Loucy (cell line): ENCODE measurements at regions not wholly inside any gene's neighbourhood (a gene's known extent, or its start where the extent isn't known, plus 50 kb on each side); places are given as distances from the start of the nearest gene placed in this dataset.

Experiments
- H2AFZ ChIP-seq: fragments of 200-600 bp; sonication (generic); 2 replicates; pipeline ENCODE4 v1.6.0; 2016; ENCODE audit warnings: antibody characterized with exemption, mild to moderate bottlenecking, low read length, moderate library complexity
- H3F3A ChIP-seq: fragments of 200-600 bp; 2 replicates; pipeline ENCODE4 v1.6.0; 2016; ENCODE audit warnings: antibody characterized with exemption, low read depth, mild to moderate bottlenecking
- H3K27me3 ChIP-seq: fragments of 200-600 bp; sonication (generic); 2 replicates; pipeline ENCODE4 v1.6.1; 2014; ENCODE audit warnings: low read length, mild to moderate bottlenecking; ENCODE audit not compliant: insufficient read depth, poor library complexity, severe bottlenecking
- H3K36me3 ChIP-seq: fragments of 200-600 bp; sonication (generic); 2 replicates; pipeline ENCODE4 v1.6.1; 2016; ENCODE audit warnings: low read length; ENCODE audit not compliant: insufficient read depth
- H3K4me1 ChIP-seq: fragments of 200-600 bp; sonication (generic); 2 replicates; pipeline ENCODE4 v1.5.1; 2014; ENCODE audit warnings: low read length, mild to moderate bottlenecking; ENCODE audit not compliant: insufficient read depth, poor library complexity, severe bottlenecking
- H3K4me2 ChIP-seq: fragments of 200-600 bp; sonication (generic); 2 replicates; pipeline ENCODE4 v1.6.0; 2014; ENCODE audit warnings: antibody characterized with exemption, low read length, low read depth, mild to moderate bottlenecking; ENCODE audit not compliant: poor library complexity, severe bottlenecking
- H3K4me3 ChIP-seq: fragments of 200-600 bp; sonication (generic); 2 replicates; pipeline ENCODE4 v1.5.1; 2014; ENCODE audit warnings: low read length, mild to moderate bottlenecking, mixed read lengths; ENCODE audit not compliant: poor library complexity, severe bottlenecking
- H3K79me2 ChIP-seq: fragments of 200-600 bp; sonication (generic); 2 replicates; pipeline ENCODE4 v1.6.1; 2014; ENCODE audit warnings: low read length; ENCODE audit not compliant: insufficient read depth
- H3K9ac ChIP-seq: fragments of 200-600 bp; sonication (generic); 2 replicates; pipeline ENCODE4 v1.6.0; 2014; ENCODE audit warnings: mild to moderate bottlenecking, low read depth, low read length, moderate library complexity; ENCODE audit not compliant: poor library complexity, severe bottlenecking
- H3K9me2 ChIP-seq: fragments of 200-600 bp; sonication (generic); replicated peaks from 2 replicates; pipeline ENCODE4 v1.6.1; 2016; ENCODE audit warnings: low read depth, low read length, mixed read lengths
- H3K9me3 ChIP-seq: fragments of 200-600 bp; sonication (generic); 2 replicates; pipeline ENCODE4 v1.6.1; 2014; ENCODE audit warnings: mild to moderate bottlenecking, antibody characterized with exemption, low read length, low read depth; ENCODE audit not compliant: insufficient read depth
- H4K20me1 ChIP-seq: fragments of 200-600 bp; sonication (generic); 2 replicates; pipeline ENCODE4 v1.6.0; 2014; ENCODE audit warnings: antibody characterized with exemption, low read length, mild to moderate bottlenecking; ENCODE audit not compliant: insufficient read depth, poor library complexity, severe bottlenecking
- EZH2phosphoT487 ChIP-seq: fragments of 200-600 bp; IDR thresholded peaks from 2 replicates; pipeline ENCODE4 v1.6.1; 2018; ENCODE audit warnings: antibody characterized with exemption, mild to moderate bottlenecking, moderate library complexity, borderline replicate concordance
- TF ChIP-seq, protein P1 (sequence below): fragments of 200-600 bp; sonication (generic); conservative IDR thresholded peaks from 2 replicates; pipeline ENCODE4 v1.5.1; 2014; ENCODE audit warnings: mild to moderate bottlenecking, antibody characterized with exemption, low read length

DNA sequence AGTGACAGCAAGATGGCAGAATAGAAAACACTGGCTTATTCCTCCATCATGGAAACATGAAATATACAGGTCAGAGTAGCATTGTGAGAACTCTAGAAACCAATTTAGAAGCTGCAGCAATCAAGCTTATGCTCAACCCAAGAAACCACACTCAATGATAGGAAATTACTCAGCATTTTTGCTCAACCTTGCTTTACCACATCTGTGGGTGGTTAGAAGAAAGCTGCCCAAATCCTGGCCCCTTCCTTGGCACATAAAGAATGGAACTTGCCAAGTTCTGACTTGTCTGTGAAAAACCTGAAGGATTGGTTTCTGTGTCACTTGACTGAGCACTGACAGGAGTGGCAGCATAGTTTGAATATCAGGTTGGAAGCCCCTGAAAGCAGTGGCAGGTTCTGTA lies 108.0 kb upstream of the MOCS1 start:
- Histone ChIP-seq H3K36me3 (no peaks in the 10 kb centered on the region), H3K4me1 (peaks cover 11% of the 10 kb centered on the region), H3F3A (no peaks in the 10 kb centered on the region), H3K79me2 (no peaks in the 10 kb centered on the region), H3K4me3 (no peak overlapping the region), H3K9ac (no peak overlapping the region), H3K9me2 (no peaks in the 10 kb centered on the region), H3K9me3 (no peaks in the 10 kb centered on the region), H4K20me1 (no peaks in the 10 kb centered on the region), H2AFZ (no peak overlapping the region), H3K27me3 (peaks cover 11% of the 10 kb centered on the region), H3K4me2 (peak overlapping the region; percentile 3)
- TF ChIP-seq, protein P1, sequence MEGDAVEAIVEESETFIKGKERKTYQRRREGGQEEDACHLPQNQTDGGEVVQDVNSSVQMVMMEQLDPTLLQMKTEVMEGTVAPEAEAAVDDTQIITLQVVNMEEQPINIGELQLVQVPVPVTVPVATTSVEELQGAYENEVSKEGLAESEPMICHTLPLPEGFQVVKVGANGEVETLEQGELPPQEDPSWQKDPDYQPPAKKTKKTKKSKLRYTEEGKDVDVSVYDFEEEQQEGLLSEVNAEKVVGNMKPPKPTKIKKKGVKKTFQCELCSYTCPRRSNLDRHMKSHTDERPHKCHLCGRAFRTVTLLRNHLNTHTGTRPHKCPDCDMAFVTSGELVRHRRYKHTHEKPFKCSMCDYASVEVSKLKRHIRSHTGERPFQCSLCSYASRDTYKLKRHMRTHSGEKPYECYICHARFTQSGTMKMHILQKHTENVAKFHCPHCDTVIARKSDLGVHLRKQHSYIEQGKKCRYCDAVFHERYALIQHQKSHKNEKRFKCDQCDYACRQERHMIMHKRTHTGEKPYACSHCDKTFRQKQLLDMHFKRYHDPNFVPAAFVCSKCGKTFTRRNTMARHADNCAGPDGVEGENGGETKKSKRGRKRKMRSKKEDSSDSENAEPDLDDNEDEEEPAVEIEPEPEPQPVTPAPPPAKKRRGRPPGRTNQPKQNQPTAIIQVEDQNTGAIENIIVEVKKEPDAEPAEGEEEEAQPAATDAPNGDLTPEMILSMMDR: no peak
- TF ChIP-seq EZH2phosphoT487: no peak

DNA sequence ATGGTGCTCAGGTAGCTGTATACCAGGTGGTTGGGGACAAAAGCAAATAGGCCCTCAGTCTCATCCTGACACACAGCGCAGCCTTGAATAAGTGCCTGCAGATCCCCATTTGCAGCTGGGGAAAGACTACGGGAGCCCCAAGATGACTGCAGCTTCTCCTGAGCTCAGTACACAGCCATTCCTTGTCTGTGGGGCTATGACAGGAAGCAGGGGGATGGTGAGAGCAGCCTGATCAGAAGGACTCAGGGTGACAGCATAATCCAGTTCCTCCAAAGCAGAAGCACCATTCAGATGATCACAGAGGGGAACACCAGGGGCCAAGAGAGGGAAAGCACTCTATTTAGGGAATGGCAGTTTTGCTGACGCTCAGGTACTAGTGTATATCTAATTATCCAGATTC lies 104.8 kb upstream of the MOCS1 start:
- no peak for TF ChIP-seq EZH2phosphoT487
- TF ChIP-seq, protein P1: no peak
- H3K4me2 ChIP-seq: no peak overlapping the region

DNA sequence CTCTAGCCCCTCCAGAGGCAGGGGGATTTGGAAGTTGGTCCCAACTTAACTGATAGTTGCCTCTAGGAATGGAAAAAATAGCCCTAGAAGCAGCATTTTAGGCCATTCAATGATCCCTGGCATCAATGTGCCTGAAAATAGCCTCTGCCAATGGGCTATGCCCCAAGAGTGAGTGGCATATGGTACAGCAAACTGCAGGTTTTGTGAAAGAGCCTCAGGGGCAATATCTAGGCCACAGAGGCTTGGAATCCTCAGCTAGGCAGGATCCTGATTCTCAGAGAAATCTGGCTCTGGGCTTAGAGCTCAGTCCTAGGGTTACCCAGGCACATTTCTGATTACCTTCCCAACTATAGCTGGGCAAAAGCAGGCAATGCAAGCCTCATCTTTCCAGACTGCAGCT lies 104.4 kb upstream of the MOCS1 start:
- H3K4me2 ChIP-seq: no peak overlapping the region
- peaks cover 11% of the 10 kb centered on the region for H3K4me1 ChIP-seq
- H4K20me1 ChIP-seq: no peaks in the 10 kb centered on the region
- TF ChIP-seq, protein P1: no peak
- TF ChIP-seq EZH2phosphoT487: no peak
- no peaks in the 10 kb centered on the region for H3F3A ChIP-seq
- no peaks in the 10 kb centered on the region for H3K9me2 ChIP-seq
- H3K79me2 ChIP-seq: no peaks in the 10 kb centered on the region
- no peak overlapping the region for H2AFZ ChIP-seq
- no peak overlapping the region for H3K9ac ChIP-seq
- H3K27me3 ChIP-seq: peaks cover 10% of the 10 kb centered on the region
- H3K4me3 ChIP-seq: no peak overlapping the region
- H3K36me3 ChIP-seq: no peaks in the 10 kb centered on the region
- H3K9me3 ChIP-seq: no peaks in the 10 kb centered on the region

More for the DNA sequence above, 104.8 kb upstream of the MOCS1 start:
- Histone ChIP-seq H3F3A (no peaks in the 10 kb centered on the region), H2AFZ (no peak overlapping the region), H3K9me3 (no peaks in the 10 kb centered on the region), H3K79me2 (no peaks in the 10 kb centered on the region), H3K27me3 (peaks cover 11% of the 10 kb centered on the region), H3K4me3 (no peak overlapping the region), H3K9ac (no peak overlapping the region), H4K20me1 (no peaks in the 10 kb centered on the region), H3K9me2 (no peaks in the 10 kb centered on the region), H3K36me3 (no peaks in the 10 kb centered on the region), H3K4me1 (peaks cover 11% of the 10 kb centered on the region)
